AG04449 (cell line): ENCODE measurements at regions not wholly inside any gene's neighbourhood (a gene's known extent, or its start where the extent isn't known, plus 50 kb on each side); places are given as distances from the start of the nearest gene placed in this dataset.

Experiments
- CTCF ChIA-PET: fragments of 350-600 bp; formaldehyde crosslinking; extraction: SDS; loops from one replicate; lab custom pipeline; 2021; ENCODE audit warnings: antibody characterized with exemption; lab: Yijun Ruan, JAX
- POLR2A ChIA-PET: fragments of 400-600, 350-600 bp; formaldehyde crosslinking; extraction: SDS; loops from one replicate; lab custom pipeline; 2020; ENCODE audit warnings: antibody characterized with exemption, inconsistent platforms; lab: Yijun Ruan, JAX
- DNase-seq: peaks from one replicate; pipeline ENCODE4 v3.0.0-alpha.2; 2010; ENCODE audit warnings: low read depth, low spot score
- H3K4me3 ChIP-seq: 2 replicates; pipeline ENCODE4 v1.5.1; 2011; ENCODE audit warnings: low read depth, mild to moderate bottlenecking, control low read depth, low read length
- CTCF ChIP-seq: IDR thresholded peaks from one replicate; pipeline ENCODE4 v1.5.1; 2011; ENCODE audit warnings: mild to moderate bottlenecking, moderate library complexity, low read length, control low read depth, inconsistent platforms; ENCODE audit not compliant: insufficient read depth; ENCODE audit errors: missing control alignments

GRCh38 chr4:179123084-179123483 is 1680.8 kb upstream of the AGA start:
- POLR2A ChIA-PET = no interaction called here
- H3K4me3 ChIP-seq = no peak overlapping the region
- CTCF ChIA-PET = no interaction called here
- DNase-seq = no peak
- TF ChIP-seq CTCF = no peak

- ChIA-PET POLR2A (no interaction called here), CTCF (no interaction called here)
- TF ChIP-seq CTCF = no peak
- H3K4me3 ChIP-seq = no peak overlapping the region
- no peak for DNase-seq
Measured at GRCh38 chr4:179124419-179124818, 1682.2 kb upstream of the AGA start.

- H3K4me3 ChIP-seq = no peak overlapping the region
- POLR2A ChIA-PET = no interaction called here
- CTCF ChIA-PET = no interaction called here
- no peak for DNase-seq
- no peak for TF ChIP-seq CTCF
Measured at GRCh38 chr4:179124957-179125356, 1682.7 kb upstream of the AGA start.

- CTCF ChIA-PET = no interaction called here
- no peak for TF ChIP-seq CTCF
Measured at GRCh38 chr4:179125870-179126269, 1683.6 kb upstream of the AGA start.

GRCh38 chr4:179128299-179128698 is 1686.1 kb upstream of the AGA start:
- no peak for TF ChIP-seq CTCF
- DNase-seq = no peak
- ChIA-PET POLR2A (no interaction called here), CTCF (no interaction called here)
- no peak overlapping the region for H3K4me3 ChIP-seq

More at GRCh38 chr4:179125870-179126269, 1683.6 kb upstream of the AGA start:
- POLR2A ChIA-PET = no interaction called here
- no peak overlapping the region for H3K4me3 ChIP-seq
- no peak for DNase-seq

- no peak overlapping the region for H3K4me3 ChIP-seq
- ChIA-PET CTCF (no interaction called here), POLR2A (no interaction called here)
- DNase-seq = no peak
- TF ChIP-seq CTCF = no peak
Measured at GRCh38 chr4:179130122-179130714, 1688.0 kb upstream of the AGA start.
